Astrocyte (in vitro differentiated cells and primary cell): ENCODE measurements at regions not wholly inside any gene's neighbourhood (a gene's known extent, or its start where the extent isn't known, plus 50 kb on each side); places are given as distances from the start of the nearest gene placed in this dataset.

Experiments used
- DNase-seq: peaks from one replicate; pipeline ENCODE4 v3.0.0-alpha.2; 2010; ENCODE audit warnings: low read depth
- FAIRE-seq: peaks from 2 replicates; lab custom pipeline; 2011; peaks lifted over from hg19 to GRCh38; lab: Jason Lieb, UNC
- H2AFZ ChIP-seq: 2 replicates; pipeline ENCODE4 v1.6.0; 2012; ENCODE audit warnings: low read depth, low read length, inconsistent platforms
- H3K27ac ChIP-seq: 2 replicates; pipeline ENCODE4 v1.5.1; 2011; ENCODE audit warnings: low read depth, low read length, inconsistent platforms
- H3K27me3 ChIP-seq: 2 replicates; pipeline ENCODE4 v1.6.0; 2011; ENCODE audit warnings: low read length, inconsistent platforms; ENCODE audit not compliant: insufficient read depth
- H3K36me3 ChIP-seq: 2 replicates; pipeline ENCODE4 v1.5.1; 2011; ENCODE audit warnings: low read length, inconsistent platforms; ENCODE audit not compliant: insufficient read depth
- H3K4me1 ChIP-seq: 2 replicates; pipeline ENCODE4 v1.5.1; 2011; ENCODE audit warnings: low read length, inconsistent platforms; ENCODE audit not compliant: insufficient read depth
- H3K4me2 ChIP-seq: 2 replicates; pipeline ENCODE4 v1.6.0; 2012; ENCODE audit warnings: low read length, inconsistent platforms
- H3K4me3 ChIP-seq: 2 replicates; pipeline ENCODE4 v1.5.1; 2011; ENCODE audit warnings: low read depth, mild to moderate bottlenecking, low read length, inconsistent platforms; ENCODE audit not compliant: insufficient read depth
- H3K79me2 ChIP-seq: 2 replicates; pipeline ENCODE4 v1.6.0; 2012; ENCODE audit warnings: mild to moderate bottlenecking, low read length, inconsistent platforms; ENCODE audit not compliant: insufficient read depth
- H3K9ac ChIP-seq: 2 replicates; pipeline ENCODE4 v1.6.0; 2012; ENCODE audit warnings: mild to moderate bottlenecking, low read length, inconsistent platforms
- H3K9me3 ChIP-seq: 2 replicates; pipeline ENCODE4 v1.5.1; 2012; ENCODE audit warnings: low read depth, mild to moderate bottlenecking, low read length, inconsistent platforms; ENCODE audit not compliant: insufficient read depth
- H4K20me1 ChIP-seq: 2 replicates; pipeline ENCODE4 v1.6.0; 2012; ENCODE audit warnings: low read length, inconsistent platforms; ENCODE audit not compliant: insufficient read depth
- H3K27ac Mint-ChIP-seq: one replicate; pipeline ENCODE4 v1.8.0; 2021; ENCODE audit warnings: mild to moderate bottlenecking, mixed read lengths; ENCODE audit not compliant: unreplicated experiment
- H3K27me3 Mint-ChIP-seq: one replicate; pipeline ENCODE4 v1.8.0; 2021; ENCODE audit warnings: low read depth, mixed read lengths; ENCODE audit not compliant: unreplicated experiment
- H3K36me3 Mint-ChIP-seq: one replicate; pipeline ENCODE4 v1.8.0; 2021; ENCODE audit warnings: low read depth, mixed read lengths; ENCODE audit not compliant: unreplicated experiment
- H3K4me1 Mint-ChIP-seq: one replicate; pipeline ENCODE4 v1.8.0; 2021; ENCODE audit warnings: low read depth, mixed read lengths; ENCODE audit not compliant: unreplicated experiment
- H3K4me3 Mint-ChIP-seq: one replicate; pipeline ENCODE4 v1.8.0; 2021; ENCODE audit warnings: mild to moderate bottlenecking, moderate library complexity, mixed read lengths; ENCODE audit not compliant: unreplicated experiment
- H3K9me3 Mint-ChIP-seq: one replicate; pipeline ENCODE4 v1.8.0; 2021; ENCODE audit warnings: mild to moderate bottlenecking, mixed read lengths; ENCODE audit not compliant: unreplicated experiment
- CTCF ChIP-seq: IDR thresholded peaks from 2 replicates; pipeline ENCODE4 v1.5.1; 2011; ENCODE audit warnings: low read depth, mild to moderate bottlenecking, inconsistent platforms, low read length, moderate library complexity; ENCODE audit not compliant: insufficient read depth
- EZH2 ChIP-seq: IDR thresholded peaks from 2 replicates; pipeline ENCODE4 v1.6.1; 2012; ENCODE audit warnings: mild to moderate bottlenecking, low read length, inconsistent platforms; ENCODE audit not compliant: insufficient read depth

GRCh38 chr3:177333533-177334520 lies 136.5 kb upstream of the TBL1XR1 start:
- H2AFZ ChIP-seq, result no peak overlapping the region
- Mint-ChIP-seq H3K4me3 (no peak overlapping the region), H3K27me3 (no peaks in the 10 kb centered on the region), H3K9me3 (no peaks in the 10 kb centered on the region), H3K4me1 (peaks cover 29% of the 10 kb centered on the region), H3K36me3 (no peaks in the 10 kb centered on the region), H3K27ac (no peak overlapping the region)
- DNase-seq (no peak), FAIRE-seq (no peak)
- H3K79me2 ChIP-seq, result no peaks in the 10 kb centered on the region
- H4K20me1 ChIP-seq, result no peaks in the 10 kb centered on the region
- H3K27me3 ChIP-seq, result no peaks in the 10 kb centered on the region
- H3K27ac ChIP-seq, result no peak overlapping the region
- no peak overlapping the region for H3K4me3 ChIP-seq
- H3K9ac ChIP-seq, result no peak overlapping the region
- H3K9me3 ChIP-seq, result no peaks in the 10 kb centered on the region
- H3K4me1 ChIP-seq, result peaks cover 13% of the 10 kb centered on the region
- H3K36me3 ChIP-seq, result no peaks in the 10 kb centered on the region
- H3K4me2 ChIP-seq, result no peak overlapping the region
- no peak for TF ChIP-seq EZH2

- Mint-ChIP-seq H3K4me3 (no peak overlapping the region), H3K9me3 (no peaks in the 10 kb centered on the region), H3K36me3 (no peaks in the 10 kb centered on the region), H3K4me1 (peaks cover 29% of the 10 kb centered on the region), H3K27me3 (no peaks in the 10 kb centered on the region), H3K27ac (no peak overlapping the region)
- H3K36me3 ChIP-seq, result no peaks in the 10 kb centered on the region
- no peaks in the 10 kb centered on the region for H3K27me3 ChIP-seq
- H2AFZ ChIP-seq, result no peak overlapping the region
- no peak overlapping the region for H3K4me2 ChIP-seq
- H3K79me2 ChIP-seq, result no peaks in the 10 kb centered on the region
- no peak overlapping the region for H3K9ac ChIP-seq
- H3K9me3 ChIP-seq, result no peaks in the 10 kb centered on the region
- DNase-seq (no peak), FAIRE-seq (no peak)
- H3K27ac ChIP-seq, result no peak overlapping the region
- peaks cover 13% of the 10 kb centered on the region for H3K4me1 ChIP-seq
- TF ChIP-seq CTCF (no peak), EZH2 (no peak)
- no peaks in the 10 kb centered on the region for H4K20me1 ChIP-seq
- no peak overlapping the region for H3K4me3 ChIP-seq
Measured at GRCh38 chr3:177334803-177335202, 137.5 kb upstream of the TBL1XR1 start.

- Mint-ChIP-seq H3K9me3 (no peaks in the 10 kb centered on the region), H3K4me3 (no peak overlapping the region), H3K27me3 (no peaks in the 10 kb centered on the region), H3K27ac (no peak overlapping the region), H3K4me1 (peaks cover 29% of the 10 kb centered on the region), H3K36me3 (no peaks in the 10 kb centered on the region)
- TF ChIP-seq CTCF (no peak), EZH2 (no peak)
- Histone ChIP-seq H4K20me1 (no peaks in the 10 kb centered on the region), H3K9me3 (no peaks in the 10 kb centered on the region), H3K27me3 (no peaks in the 10 kb centered on the region), H3K4me3 (no peak overlapping the region), H3K4me1 (peaks cover 16% of the 10 kb centered on the region), H3K79me2 (no peaks in the 10 kb centered on the region), H3K36me3 (no peaks in the 10 kb centered on the region), H2AFZ (no peak overlapping the region), H3K27ac (no peak overlapping the region), H3K4me2 (no peak overlapping the region), H3K9ac (no peak overlapping the region)
- FAIRE-seq (no peak), DNase-seq (peak; percentile 58)
Measured at GRCh38 chr3:177335728-177336127, 138.4 kb upstream of the TBL1XR1 start.
